ENCODE measurements at regions not wholly inside any gene's neighbourhood (a gene's known extent, or its start where the extent isn't known, plus 50 kb on each side); places are given as distances from the start of the nearest gene placed in this dataset.

DNA sequence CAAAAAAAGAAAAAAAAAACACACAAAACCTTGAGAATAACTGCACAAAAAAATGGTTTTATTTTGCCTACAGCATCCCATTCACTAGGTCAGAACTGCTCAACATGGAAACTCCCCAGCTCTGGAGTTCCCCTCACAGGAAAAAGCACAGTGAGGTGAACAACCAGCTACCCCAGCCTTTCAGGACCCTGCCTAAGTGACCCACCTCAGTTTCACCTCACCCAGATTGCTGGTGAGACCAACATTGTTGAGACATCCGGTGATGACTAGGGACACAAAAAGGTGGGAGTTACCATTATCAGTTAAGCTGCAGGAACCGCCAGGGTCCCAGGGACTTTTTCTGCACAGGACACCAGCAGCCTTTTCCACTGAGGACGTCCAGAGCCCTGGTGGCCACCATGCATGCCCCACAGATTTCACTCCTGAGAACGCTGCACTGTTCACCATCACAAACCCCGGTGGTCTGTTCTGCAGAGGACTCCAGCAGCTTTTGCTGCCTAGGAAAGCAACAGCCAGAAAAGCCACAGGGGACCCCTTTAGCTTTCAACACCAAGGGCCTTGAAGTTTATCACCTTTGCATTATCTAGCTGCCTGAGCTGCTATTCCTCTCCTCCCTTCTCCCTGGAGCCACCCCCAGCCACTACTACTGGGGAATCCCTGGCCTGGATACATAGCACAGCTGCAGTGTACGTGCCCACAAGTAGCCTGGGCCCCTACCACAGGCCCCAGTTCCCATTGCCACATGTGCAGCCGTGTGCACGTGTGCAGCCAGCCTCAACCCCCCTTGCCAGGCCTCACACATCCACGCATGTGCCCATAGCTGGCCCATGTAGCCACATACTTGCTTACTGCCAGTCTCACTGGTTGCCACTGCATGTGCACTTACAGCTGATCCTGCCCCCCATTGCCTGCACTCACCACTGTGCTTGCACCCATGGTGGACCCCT is 62.5 kb upstream of the FAR2 start:
- Histone ChIP-seq H3K36me3 (ENCODE audit: control insufficient read depth in 2 of 2, insufficient read depth in 1 of 2, low read length in 2 of 2) (no peaks in the 10 kb centered on the region), H3K9me3 (ENCODE audit: control insufficient read depth, insufficient read depth, low read depth, low read length) (no peaks in the 10 kb centered on the region), H3K4me3 (ENCODE audit: low read depth, low read length) (no peak overlapping the region), H3K4me1 (ENCODE audit: control insufficient read depth, insufficient read depth, low read length) (no peaks in the 10 kb centered on the region), H3K27ac (ENCODE audit: extremely low read depth, low read depth, low read length) (no peak overlapping the region)
- POLR2A ChIA-PET = no interaction called here
- CTCF ChIA-PET = interaction anchor here (1.2 to 2.4 kb wide), 2 partner anchors 13 to 231 kb away, joined by 5 to 15 read pairs; no protein-coding TSS in a partner anchor
- TF ChIP-seq ZNF354C (tag by site-specific recombination; IDR thresholded peaks at IDR 0.05; ENCODE audit: borderline replicate concordance, low read depth) (no peak), KLF8 (tag by site-specific recombination; IDR thresholded peaks at IDR 0.05) (no peak), ZBTB1 (tag by site-specific recombination; IDR thresholded peaks at IDR 0.05) (no peak), ZNF654 (tag by site-specific recombination; IDR thresholded peaks at IDR 0.05; ENCODE audit: low read depth) (no peak), ZNF548 (tag by site-specific recombination; IDR thresholded peaks at IDR 0.05) (no peak), SCRT2 (tag by site-specific recombination; IDR thresholded peaks at IDR 0.05) (no peak), ZSCAN30 (tag by site-specific recombination; IDR thresholded peaks at IDR 0.05) (no peak), ZNF394 (tag by site-specific recombination; IDR thresholded peaks at IDR 0.05; ENCODE audit: borderline replicate concordance) (no peak)
- TF ChIP-seq, protein P1, sequence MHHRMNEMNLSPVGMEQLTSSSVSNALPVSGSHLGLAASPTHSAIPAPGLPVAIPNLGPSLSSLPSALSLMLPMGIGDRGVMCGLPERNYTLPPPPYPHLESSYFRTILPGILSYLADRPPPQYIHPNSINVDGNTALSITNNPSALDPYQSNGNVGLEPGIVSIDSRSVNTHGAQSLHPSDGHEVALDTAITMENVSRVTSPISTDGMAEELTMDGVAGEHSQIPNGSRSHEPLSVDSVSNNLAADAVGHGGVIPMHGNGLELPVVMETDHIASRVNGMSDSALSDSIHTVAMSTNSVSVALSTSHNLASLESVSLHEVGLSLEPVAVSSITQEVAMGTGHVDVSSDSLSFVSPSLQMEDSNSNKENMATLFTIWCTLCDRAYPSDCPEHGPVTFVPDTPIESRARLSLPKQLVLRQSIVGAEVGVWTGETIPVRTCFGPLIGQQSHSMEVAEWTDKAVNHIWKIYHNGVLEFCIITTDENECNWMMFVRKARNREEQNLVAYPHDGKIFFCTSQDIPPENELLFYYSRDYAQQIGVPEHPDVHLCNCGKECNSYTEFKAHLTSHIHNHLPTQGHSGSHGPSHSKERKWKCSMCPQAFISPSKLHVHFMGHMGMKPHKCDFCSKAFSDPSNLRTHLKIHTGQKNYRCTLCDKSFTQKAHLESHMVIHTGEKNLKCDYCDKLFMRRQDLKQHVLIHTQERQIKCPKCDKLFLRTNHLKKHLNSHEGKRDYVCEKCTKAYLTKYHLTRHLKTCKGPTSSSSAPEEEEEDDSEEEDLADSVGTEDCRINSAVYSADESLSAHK (tag by site-specific recombination; IDR thresholded peaks at IDR 0.05) = no peak

DNA sequence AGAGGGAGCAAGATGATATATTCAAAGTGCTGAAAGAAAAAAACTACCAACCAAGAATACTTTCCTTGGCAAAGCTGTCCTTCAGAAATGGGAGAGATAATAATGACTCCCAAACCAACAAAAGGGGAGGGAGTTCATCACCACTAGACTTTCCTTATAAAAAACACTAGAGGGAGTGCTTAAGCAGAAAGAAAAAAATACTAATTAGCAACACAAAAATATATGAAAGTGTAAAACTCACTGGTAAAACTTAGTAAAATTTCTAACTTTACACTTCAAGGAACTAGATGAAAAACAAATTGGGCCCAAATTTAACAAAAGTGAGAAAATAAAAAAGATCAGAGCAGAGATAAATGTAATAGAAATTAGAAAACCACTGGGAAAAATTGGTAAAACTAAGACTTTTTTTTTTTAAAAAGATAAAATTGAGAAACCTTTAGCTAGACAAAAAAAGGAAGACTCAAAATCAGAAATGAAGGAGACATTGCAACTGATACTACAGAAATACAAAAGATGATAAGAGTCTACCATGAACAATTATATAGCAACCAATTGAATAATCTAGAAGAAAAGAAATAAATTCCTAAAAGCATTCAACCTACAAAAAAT is 60.4 kb upstream of the FAR2 start:
- ChIA-PET CTCF (interaction anchor here (0.6 to 2.4 kb wide), 7 partner anchors 14 to 477 kb away, joined by 3 to 15 read pairs (median 4); no protein-coding TSS in a partner anchor), POLR2A (no interaction called here)
- TF ChIP-seq ZNF654 (tag by site-specific recombination; IDR thresholded peaks at IDR 0.05; ENCODE audit: low read depth) = peak; percentile 55
- 0 out of 2 replicates have a peak, but pooled peaks have one; percentile 37 for TF ChIP-seq PRDM1 (tag by site-specific recombination; IDR thresholded peaks at IDR 0.05)
- peak; percentile 75 for TF ChIP-seq SETDB1 (IDR thresholded peaks at IDR 0.05; ENCODE audit: insufficient read length, low read length)
- no peak for TF ChIP-seq REPIN1 (tag by site-specific recombination; IDR thresholded peaks at IDR 0.05; ENCODE audit: low read depth)
- Histone ChIP-seq H3K27ac (ENCODE audit: extremely low read depth, low read depth, low read length) (no peak overlapping the region), H3K4me3 (ENCODE audit: low read depth, low read length) (no peak overlapping the region), H3K9me3 (ENCODE audit: control insufficient read depth, insufficient read depth, low read depth, low read length) (no peaks in the 10 kb centered on the region), H3K4me1 (ENCODE audit: control insufficient read depth, insufficient read depth, low read length) (no peaks in the 10 kb centered on the region), H3K36me3 (ENCODE audit: control insufficient read depth in 2 of 2, insufficient read depth in 1 of 2, low read length in 2 of 2) (no peaks in the 10 kb centered on the region)

Data from HEK293 (cell line).